Mucosa of descending colon (tissue), 3 donors: ENCODE measurements at regions not wholly inside any gene's neighbourhood (a gene's known extent, or its start where the extent isn't known, plus 50 kb on each side); places are given as distances from the start of the nearest gene placed in this dataset.

Experiments used
- ATAC-seq: fragments of 200-7000 bp; cut with Tn5 transposase; one replicate; pipeline ENCODE4 v1.9.1; 2020; ENCODE audit warnings: mild to moderate bottlenecking, moderate library complexity
- DNase-seq, 3 donors: peaks; one replicate each; pipeline ENCODE4 v3.0.0-alpha.2; 2020
- H3K36me3 ChIP-seq: fragments of 200-600 bp; one replicate; pipeline ENCODE4 v1.8.0; 2021; ENCODE audit warnings: low read depth, mild to moderate bottlenecking
- H3K4me1 ChIP-seq: fragments of 200-600 bp; one replicate; pipeline ENCODE4 v1.8.0; 2021; ENCODE audit warnings: low read depth, mild to moderate bottlenecking
- H3K4me3 ChIP-seq: fragments of 200-600 bp; one replicate; pipeline ENCODE4 v1.8.0; 2021; ENCODE audit warnings: mild to moderate bottlenecking
- H3K9me3 ChIP-seq: fragments of 200-600 bp; one replicate; pipeline ENCODE4 v1.8.0; 2021; ENCODE audit warnings: mild to moderate bottlenecking
- CTCF ChIP-seq: fragments of 200-600 bp; IDR thresholded peaks from one replicate; pipeline ENCODE4 v1.8.0; 2022; ENCODE audit warnings: antibody characterized with exemption, mild to moderate bottlenecking
- intact Hi-C, 2 donors: fragments of 100-400 bp; cut with DNase I in 1 of 2; cut with micrococcal nuclease in 1 of 2; formaldehyde crosslinking; loops; one replicate each; pipeline versions ENCODE4 v1.11.0 to v1.11.1; 2022; cut with DNase I, micrococcal nuclease
- donor health status: DM: no; HTN: no; CAD: no; lungs with moderate emphysema.
- donor health status: DM: no; HTN: no; CAD: no.
- donor health status: DM: no; HTN: yes; CAD: no.

- no peak for ATAC-seq
- DNase-seq, result no peak
Observed at GRCh38 chr9:84054341-84055010, 73.9 kb downstream of the RMI1 start.

DNA sequence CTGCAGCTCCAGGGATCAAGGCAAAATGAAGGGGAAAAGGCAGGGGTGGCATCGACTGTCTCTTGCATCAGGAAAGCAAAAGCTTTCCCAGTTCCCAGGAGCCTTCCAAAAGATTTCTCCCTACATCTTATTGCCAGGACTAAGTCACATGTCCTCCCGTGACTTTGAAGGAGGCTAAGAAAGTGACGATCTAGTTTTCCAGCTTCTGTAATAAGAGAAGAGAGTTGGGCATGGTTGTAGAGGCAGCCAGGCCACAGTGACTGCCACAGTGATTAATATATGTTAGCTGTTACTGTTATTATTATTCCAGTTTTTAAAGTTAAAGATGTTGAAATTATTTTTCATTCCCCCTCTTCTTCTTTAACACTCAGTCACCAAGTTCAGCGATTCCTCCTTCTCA, 77.1 kb downstream of the RMI1 start:
- H3K36me3 ChIP-seq, result no peaks in the 10 kb centered on the region
- no peaks in the 10 kb centered on the region for H3K9me3 ChIP-seq
- no peak overlapping the region for H3K4me3 ChIP-seq
- no peak for ATAC-seq
- DNase-seq, result no peak
- no peaks in the 10 kb centered on the region for H3K4me1 ChIP-seq
- intact Hi-C loops, result no loop called here
- TF ChIP-seq CTCF, result no peak

More at GRCh38 chr9:84054341-84055010, 73.9 kb downstream of the RMI1 start:
- intact Hi-C loops, result no loop called here
- no peaks in the 10 kb centered on the region for H3K36me3 ChIP-seq
- no peak for TF ChIP-seq CTCF
- no peak overlapping the region for H3K4me3 ChIP-seq
- no peaks in the 10 kb centered on the region for H3K9me3 ChIP-seq
- no peaks in the 10 kb centered on the region for H3K4me1 ChIP-seq

DNA sequence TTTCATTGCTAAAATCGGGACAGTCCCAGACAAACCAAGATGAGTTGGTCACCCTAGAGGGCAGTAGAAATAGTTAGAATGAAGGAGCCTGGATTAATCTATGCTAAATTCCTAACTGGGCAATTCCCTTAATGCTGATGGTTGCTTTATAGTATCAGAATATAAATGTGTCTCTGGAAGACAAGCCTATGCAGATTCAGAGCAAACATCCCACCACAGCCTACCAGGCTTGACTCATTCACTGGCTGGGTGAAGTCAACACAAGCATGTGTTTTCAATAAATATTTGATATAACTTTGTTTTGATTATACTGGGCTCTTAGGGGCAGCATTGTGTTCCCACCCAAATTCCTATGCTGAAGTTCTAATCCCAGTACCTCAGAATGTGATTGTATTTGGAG, 79.3 kb downstream of the RMI1 start:
- no peak for DNase-seq
- H3K4me3 ChIP-seq, result no peak overlapping the region
- TF ChIP-seq CTCF, result no peak
- intact Hi-C loops, result no loop called here
- no peak for ATAC-seq
- H3K9me3 ChIP-seq, result no peaks in the 10 kb centered on the region
- H3K36me3 ChIP-seq, result no peaks in the 10 kb centered on the region
- no peaks in the 10 kb centered on the region for H3K4me1 ChIP-seq

GRCh38 chr9:84061613-84062193, 81.1 kb downstream of the RMI1 start:
- H3K4me1 ChIP-seq, result no peaks in the 10 kb centered on the region
- no peaks in the 10 kb centered on the region for H3K36me3 ChIP-seq
- ATAC-seq (peak; percentile 87), DNase-seq (peak in 2 of 3 donors; percentile 26 to 40)
- intact Hi-C loops, result no loop called here
- H3K4me3 ChIP-seq, result no peak overlapping the region
- H3K9me3 ChIP-seq, result no peaks in the 10 kb centered on the region
- no peak for TF ChIP-seq CTCF

DNA sequence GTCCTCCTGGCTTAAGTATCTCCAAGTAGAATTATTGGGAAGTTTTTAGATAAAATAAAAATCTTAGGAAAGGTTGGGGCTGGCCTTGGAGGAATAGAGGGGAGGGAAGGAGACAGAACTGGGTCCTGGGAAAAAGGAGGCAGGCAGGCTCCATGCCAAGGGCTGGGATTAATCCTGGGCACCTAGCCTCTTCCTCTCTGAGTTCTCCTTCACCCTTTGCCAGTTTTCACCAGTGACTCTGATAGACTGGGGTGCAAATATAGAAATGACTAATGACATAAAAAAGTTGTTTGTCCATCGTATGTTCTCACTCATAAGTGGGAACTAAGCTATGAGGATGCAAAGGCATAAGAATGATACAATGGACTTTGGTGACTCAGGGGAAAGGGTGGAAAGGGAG, 81.9 kb downstream of the RMI1 start:
- Histone ChIP-seq H3K36me3 (no peaks in the 10 kb centered on the region), H3K4me3 (no peak overlapping the region), H3K4me1 (no peaks in the 10 kb centered on the region), H3K9me3 (no peaks in the 10 kb centered on the region)
- DNase-seq (no peak), ATAC-seq (peak; percentile 25)
- intact Hi-C loops, result no loop called here
- no peak for TF ChIP-seq CTCF
